Calu3 (cell line): ENCODE measurements at regions not wholly inside any gene's neighbourhood (a gene's known extent, or its start where the extent isn't known, plus 50 kb on each side); places are given as distances from the start of the nearest gene placed in this dataset.
"Not testable (repeated sequence)": the region's sequence is repeated elsewhere in the genome, so short reads cannot be mapped to it uniquely, and the experiment has no call there.

Source experiments
- BruUV-seq: library from RNA; stranded (reverse); fragments of 400-500 nt; replicated peaks from 2 replicates; lab custom pipeline; 2021; lab: Mats Ljungman, UMichigan
- CTCF ChIA-PET: fragments of 300-600 bp; sonication (Branson Sonifier 250); formaldehyde crosslinking; loops from one replicate; lab custom pipeline; 2022; ENCODE audit warnings: antibody characterized with exemption; lab: Charles Lee
- DNase-seq: peaks from one replicate; pipeline ENCODE4 v3.0.0; 2022
- H3K27ac Mint-ChIP-seq: one replicate; pipeline ENCODE4 v1.8.0; 2022; ENCODE audit warnings: mixed read lengths; ENCODE audit not compliant: unreplicated experiment
- H3K27me3 Mint-ChIP-seq: one replicate; pipeline ENCODE4 v1.8.0; 2022; ENCODE audit warnings: mixed read lengths; ENCODE audit not compliant: unreplicated experiment
- H3K36me3 Mint-ChIP-seq: one replicate; pipeline ENCODE4 v1.8.0; 2022; ENCODE audit warnings: mild to moderate bottlenecking, moderate library complexity, mixed read lengths; ENCODE audit not compliant: insufficient read depth, unreplicated experiment
- H3K4me1 Mint-ChIP-seq: one replicate; pipeline ENCODE4 v1.8.0; 2022; ENCODE audit warnings: mild to moderate bottlenecking, low read depth, mixed read lengths; ENCODE audit not compliant: unreplicated experiment
- H3K4me3 Mint-ChIP-seq: one replicate; pipeline ENCODE4 v1.8.0; 2022; ENCODE audit warnings: mild to moderate bottlenecking, low read depth, moderate library complexity, mixed read lengths; ENCODE audit not compliant: unreplicated experiment
- H3K9me3 Mint-ChIP-seq: one replicate; pipeline ENCODE4 v1.8.0; 2022; ENCODE audit warnings: low read depth, mixed read lengths; ENCODE audit not compliant: unreplicated experiment
- intact Hi-C: fragments of 100-400 bp; cut with micrococcal nuclease; formaldehyde crosslinking; loops from one replicate; pipeline ENCODE4 v1.10.0; 2022; ENCODE audit not compliant: unreplicated experiment
- TF ChIP-seq, protein P1 (sequence below): fragments of 200-600 bp; IDR thresholded peaks from one replicate; pipeline ENCODE4 v1.8.0; 2022; ENCODE audit warnings: antibody characterized with exemption; ENCODE audit not compliant: unreplicated experiment

DNA sequence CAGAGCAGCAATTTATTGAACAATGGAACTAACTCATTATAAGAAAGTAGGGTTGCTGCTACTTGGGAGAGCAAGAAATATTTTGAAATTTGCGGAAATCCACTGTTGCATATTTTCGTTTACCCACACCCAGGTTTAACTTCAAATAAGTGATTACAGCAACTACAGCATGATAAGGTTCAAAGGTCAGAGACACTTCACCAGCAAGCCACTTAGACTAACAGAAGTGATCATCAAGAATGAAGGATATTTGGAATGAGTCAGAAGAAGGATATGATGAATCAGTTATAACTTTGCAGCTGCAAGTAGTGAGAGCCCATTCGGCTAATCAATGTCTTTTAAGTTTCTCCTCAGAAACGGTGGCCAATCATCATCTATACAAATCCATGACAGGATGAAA is 199.3 kb downstream of the TMA16 start:
- no peaks in the 10 kb centered on the region for H3K36me3 Mint-ChIP-seq
- H3K4me1 Mint-ChIP-seq: peaks cover 11% of the 10 kb centered on the region
- H3K4me3 Mint-ChIP-seq: no peak overlapping the region
- TF ChIP-seq, protein P1, sequence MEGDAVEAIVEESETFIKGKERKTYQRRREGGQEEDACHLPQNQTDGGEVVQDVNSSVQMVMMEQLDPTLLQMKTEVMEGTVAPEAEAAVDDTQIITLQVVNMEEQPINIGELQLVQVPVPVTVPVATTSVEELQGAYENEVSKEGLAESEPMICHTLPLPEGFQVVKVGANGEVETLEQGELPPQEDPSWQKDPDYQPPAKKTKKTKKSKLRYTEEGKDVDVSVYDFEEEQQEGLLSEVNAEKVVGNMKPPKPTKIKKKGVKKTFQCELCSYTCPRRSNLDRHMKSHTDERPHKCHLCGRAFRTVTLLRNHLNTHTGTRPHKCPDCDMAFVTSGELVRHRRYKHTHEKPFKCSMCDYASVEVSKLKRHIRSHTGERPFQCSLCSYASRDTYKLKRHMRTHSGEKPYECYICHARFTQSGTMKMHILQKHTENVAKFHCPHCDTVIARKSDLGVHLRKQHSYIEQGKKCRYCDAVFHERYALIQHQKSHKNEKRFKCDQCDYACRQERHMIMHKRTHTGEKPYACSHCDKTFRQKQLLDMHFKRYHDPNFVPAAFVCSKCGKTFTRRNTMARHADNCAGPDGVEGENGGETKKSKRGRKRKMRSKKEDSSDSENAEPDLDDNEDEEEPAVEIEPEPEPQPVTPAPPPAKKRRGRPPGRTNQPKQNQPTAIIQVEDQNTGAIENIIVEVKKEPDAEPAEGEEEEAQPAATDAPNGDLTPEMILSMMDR: no peak
- BruUV-seq: no TSS peak
- CTCF ChIA-PET: no interaction called here
- H3K27me3 Mint-ChIP-seq: no peaks in the 10 kb centered on the region
- intact Hi-C loops: no loop called here
- no peak overlapping the region for H3K27ac Mint-ChIP-seq
- H3K9me3 Mint-ChIP-seq: no peaks in the 10 kb centered on the region
- DNase-seq: no peak

DNA sequence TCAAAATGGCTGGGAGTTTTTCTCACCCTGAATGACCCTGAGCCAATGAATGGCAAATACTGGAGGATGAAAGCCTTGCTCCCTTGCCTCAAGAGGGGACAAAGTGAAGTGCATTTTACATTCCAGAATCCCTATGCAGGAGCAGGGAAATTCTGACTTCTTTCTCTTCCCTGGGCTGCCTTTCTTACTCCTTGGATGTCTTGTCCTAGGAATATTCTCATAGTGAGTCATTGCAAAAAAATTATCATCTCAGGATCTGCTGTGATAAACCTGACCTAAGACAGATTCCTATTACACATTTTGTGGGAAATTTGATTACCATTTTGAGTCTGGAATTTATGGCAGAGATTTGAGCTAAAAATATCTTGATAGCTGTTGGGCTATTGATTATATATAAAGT is 199.9 kb downstream of the TMA16 start:
- no peak for DNase-seq
- CTCF ChIA-PET: no interaction called here

DNA sequence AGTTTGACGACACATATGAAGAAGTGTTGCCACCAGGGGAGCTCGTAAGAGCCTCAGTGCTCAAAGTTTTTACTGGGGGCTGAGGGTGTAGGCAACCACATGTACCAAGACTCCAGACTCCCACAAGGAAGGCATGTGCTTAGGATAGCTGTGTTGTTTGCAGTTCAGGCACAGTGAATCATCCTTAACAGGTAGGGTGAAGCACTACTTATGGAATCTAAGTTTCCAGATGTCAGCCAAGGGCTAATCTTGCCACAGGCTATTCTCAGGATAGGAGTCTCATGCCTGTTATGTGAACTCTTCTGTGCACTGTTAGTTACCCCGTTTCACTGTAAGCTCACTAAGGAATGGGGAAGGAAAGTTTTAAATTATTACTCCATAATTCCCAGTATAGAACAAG is 202.6 kb downstream of the TMA16 start:
- peaks cover 2% of the 10 kb centered on the region for H3K9me3 Mint-ChIP-seq
- no peak overlapping the region for H3K4me3 Mint-ChIP-seq
- TF ChIP-seq, protein P1: no peak
- intact Hi-C loops: no loop called here
- H3K27me3 Mint-ChIP-seq: no peaks in the 10 kb centered on the region
- no peaks in the 10 kb centered on the region for H3K36me3 Mint-ChIP-seq
- BruUV-seq: no TSS peak
- DNase-seq: no peak
- peaks cover 11% of the 10 kb centered on the region for H3K4me1 Mint-ChIP-seq
- no peak overlapping the region for H3K27ac Mint-ChIP-seq
- CTCF ChIA-PET: no interaction called here

More for the DNA sequence above, 199.9 kb downstream of the TMA16 start:
- no peaks in the 10 kb centered on the region for H3K27me3 Mint-ChIP-seq
- intact Hi-C loops: no loop called here
- TF ChIP-seq, protein P1: no peak
- no peaks in the 10 kb centered on the region for H3K36me3 Mint-ChIP-seq
- no TSS peak for BruUV-seq
- no peak overlapping the region for H3K27ac Mint-ChIP-seq
- H3K9me3 Mint-ChIP-seq: no peaks in the 10 kb centered on the region
- H3K4me1 Mint-ChIP-seq: peaks cover 11% of the 10 kb centered on the region
- no peak overlapping the region for H3K4me3 Mint-ChIP-seq

DNA sequence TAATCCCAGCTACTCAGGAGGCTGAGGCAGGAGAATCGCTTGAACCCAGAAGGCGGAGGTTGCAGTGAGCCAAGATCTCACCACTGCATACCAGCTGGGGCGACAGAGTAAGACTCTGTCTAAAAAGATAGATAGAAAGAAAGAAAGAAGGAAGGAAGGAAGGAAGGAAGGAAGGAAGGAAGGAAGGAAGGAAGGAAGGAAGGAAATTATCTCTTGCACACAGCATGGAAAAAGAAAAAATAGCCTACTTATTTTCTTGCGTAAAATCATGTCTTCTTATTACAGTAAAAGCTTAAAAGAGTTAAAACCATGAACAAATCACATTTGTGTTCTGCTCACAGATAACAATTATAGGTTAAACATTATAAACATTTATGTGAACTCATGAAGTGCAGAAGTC is 205.9 kb downstream of the TMA16 start:
- H3K4me3 Mint-ChIP-seq, BruUV-seq, H3K9me3 Mint-ChIP-seq, H3K4me1 Mint-ChIP-seq, intact Hi-C loops, CTCF ChIA-PET, H3K27me3 Mint-ChIP-seq, H3K27ac Mint-ChIP-seq, DNase-seq, H3K36me3 Mint-ChIP-seq: not testable (repeated sequence)

DNA sequence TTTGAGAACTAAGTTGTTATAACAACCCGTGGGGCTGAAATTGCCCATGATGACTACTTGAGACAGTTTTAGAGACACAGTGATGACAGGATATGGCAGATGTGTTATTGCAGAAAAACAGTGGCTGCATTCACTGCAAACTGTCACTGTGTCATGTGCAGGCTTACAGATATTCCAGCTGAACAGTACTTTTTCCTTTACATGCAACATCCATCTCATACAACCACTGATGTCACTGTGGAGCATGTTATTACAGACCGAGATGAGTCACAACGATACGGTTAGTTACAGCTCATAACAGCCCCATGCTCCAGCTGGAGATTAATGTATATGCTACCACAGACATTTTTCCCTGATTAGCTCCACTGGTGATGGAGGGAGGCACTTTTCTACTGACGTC is 207.4 kb downstream of the TMA16 start:
- TF ChIP-seq, protein P1: no peak
- CTCF ChIA-PET: no interaction called here
- intact Hi-C loops: no loop called here
- Mint-ChIP-seq H3K4me1 (no peaks in the 10 kb centered on the region), H3K4me3 (no peak overlapping the region), H3K27ac (no peak overlapping the region), H3K9me3 (peaks cover 2% of the 10 kb centered on the region), H3K27me3 (no peaks in the 10 kb centered on the region), H3K36me3 (no peaks in the 10 kb centered on the region)
- DNase-seq: no peak
- BruUV-seq: no TSS peak
